Endodermal cell (in vitro differentiated cells): ENCODE measurements at regions not wholly inside any gene's neighbourhood (a gene's known extent, or its start where the extent isn't known, plus 50 kb on each side); places are given as distances from the start of the nearest gene placed in this dataset.

Experiments used
- DNase-seq: peaks from one replicate; pipeline ENCODE4 v3.0.0-alpha.2; 2017
- H3K27ac ChIP-seq: 2 replicates; pipeline ENCODE4 v1.5.1; 2013; ENCODE audit warnings: mild to moderate bottlenecking, low read depth, low read length, moderate library complexity
- H3K27me3 ChIP-seq: 2 replicates; pipeline ENCODE4 v1.6.1; 2013; ENCODE audit warnings: mild to moderate bottlenecking, low read length, moderate library complexity; ENCODE audit not compliant: insufficient read depth, control insufficient read depth, poor library complexity, severe bottlenecking
- H3K36me3 ChIP-seq: 2 replicates; pipeline ENCODE4 v1.7.0; 2013; ENCODE audit warnings: mild to moderate bottlenecking, low read length, moderate library complexity; ENCODE audit not compliant: control insufficient read depth, insufficient read depth
- H3K4me1 ChIP-seq: one replicate; pipeline ENCODE4 v1.7.0; 2013; ENCODE audit warnings: low read length; ENCODE audit not compliant: control insufficient read depth, insufficient read depth
- H3K4me3 ChIP-seq: 2 replicates; pipeline ENCODE4 v1.5.1; 2013; ENCODE audit warnings: mild to moderate bottlenecking, low read length, moderate library complexity
- H3K9ac ChIP-seq: 2 replicates; pipeline ENCODE4 v1.6.1; 2013; ENCODE audit warnings: mild to moderate bottlenecking, low read length, moderate library complexity; ENCODE audit not compliant: poor library complexity, severe bottlenecking; ENCODE audit errors: extremely low read depth
- H3K9me3 ChIP-seq: 2 replicates; pipeline ENCODE4 v1.6.1; 2013; ENCODE audit warnings: mild to moderate bottlenecking, low read length, moderate library complexity; ENCODE audit not compliant: control insufficient read depth
- H3K27ac Mint-ChIP-seq: 2 replicates; pipeline ENCODE4 v1.8.0; 2020; ENCODE audit warnings: mixed read lengths
- H3K27me3 Mint-ChIP-seq: 2 replicates; pipeline ENCODE4 v1.8.0; 2021; ENCODE audit warnings: mild to moderate bottlenecking, mixed read lengths; ENCODE audit not compliant: insufficient read depth
- H3K36me3 Mint-ChIP-seq: 2 replicates; pipeline ENCODE4 v1.8.0; 2020; ENCODE audit warnings: low read depth, mixed read lengths
- H3K4me1 Mint-ChIP-seq: 2 replicates; pipeline ENCODE4 v1.8.0; 2020; ENCODE audit warnings: mixed read lengths
- H3K4me3 Mint-ChIP-seq: 2 replicates; pipeline ENCODE4 v1.8.0; 2020; ENCODE audit warnings: mild to moderate bottlenecking, moderate library complexity, mixed read lengths
- H3K9me3 Mint-ChIP-seq: 2 replicates; pipeline ENCODE4 v1.8.0; 2020; ENCODE audit warnings: mild to moderate bottlenecking, mixed read lengths
- WGBS, 2 experiments: methylation state at CpG; one replicate each; pipeline versions ENCODE4 v1.1.5 to v1.1.7; 2013; ENCODE audit warnings: missing lambda C conversion rate in 2 of 2, mixed read lengths in 1 of 2; ENCODE audit not compliant: insufficient coverage in 1 of 2, insufficient read length in 1 of 2; 5-methylcytosine and 5-hydroxymethylcytosine counted together
- TF ChIP-seq, protein P1 (sequence below): fragments of 200-600 bp; sonication (generic); conservative IDR thresholded peaks from 2 replicates; pipeline ENCODE4 v1.5.0; 2021; ENCODE audit warnings: antibody characterized with exemption, mild to moderate bottlenecking

GRCh38 chr1:181906631-181907030 lies 154.9 kb downstream of the ZNF648 start:
- 90 to 97% methylated on average over 3 to 6 of the region's 6 CpGs for WGBS, 2 experiments
- Histone ChIP-seq H3K27ac (no peak overlapping the region), H3K9me3 (no peaks in the 10 kb centered on the region), H3K4me1 (no peaks in the 10 kb centered on the region), H3K4me3 (no peak overlapping the region), H3K36me3 (no peaks in the 10 kb centered on the region), H3K9ac (no peak overlapping the region), H3K27me3 (peaks cover 19% of the 10 kb centered on the region)
- Mint-ChIP-seq H3K27ac (no peak overlapping the region), H3K9me3 (no peaks in the 10 kb centered on the region), H3K27me3 (peaks cover 10% of the 10 kb centered on the region), H3K36me3 (no peaks in the 10 kb centered on the region), H3K4me1 (no peaks in the 10 kb centered on the region), H3K4me3 (no peak overlapping the region)
- DNase-seq, result no peak
- TF ChIP-seq, protein P1, sequence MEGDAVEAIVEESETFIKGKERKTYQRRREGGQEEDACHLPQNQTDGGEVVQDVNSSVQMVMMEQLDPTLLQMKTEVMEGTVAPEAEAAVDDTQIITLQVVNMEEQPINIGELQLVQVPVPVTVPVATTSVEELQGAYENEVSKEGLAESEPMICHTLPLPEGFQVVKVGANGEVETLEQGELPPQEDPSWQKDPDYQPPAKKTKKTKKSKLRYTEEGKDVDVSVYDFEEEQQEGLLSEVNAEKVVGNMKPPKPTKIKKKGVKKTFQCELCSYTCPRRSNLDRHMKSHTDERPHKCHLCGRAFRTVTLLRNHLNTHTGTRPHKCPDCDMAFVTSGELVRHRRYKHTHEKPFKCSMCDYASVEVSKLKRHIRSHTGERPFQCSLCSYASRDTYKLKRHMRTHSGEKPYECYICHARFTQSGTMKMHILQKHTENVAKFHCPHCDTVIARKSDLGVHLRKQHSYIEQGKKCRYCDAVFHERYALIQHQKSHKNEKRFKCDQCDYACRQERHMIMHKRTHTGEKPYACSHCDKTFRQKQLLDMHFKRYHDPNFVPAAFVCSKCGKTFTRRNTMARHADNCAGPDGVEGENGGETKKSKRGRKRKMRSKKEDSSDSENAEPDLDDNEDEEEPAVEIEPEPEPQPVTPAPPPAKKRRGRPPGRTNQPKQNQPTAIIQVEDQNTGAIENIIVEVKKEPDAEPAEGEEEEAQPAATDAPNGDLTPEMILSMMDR, result no peak

DNA sequence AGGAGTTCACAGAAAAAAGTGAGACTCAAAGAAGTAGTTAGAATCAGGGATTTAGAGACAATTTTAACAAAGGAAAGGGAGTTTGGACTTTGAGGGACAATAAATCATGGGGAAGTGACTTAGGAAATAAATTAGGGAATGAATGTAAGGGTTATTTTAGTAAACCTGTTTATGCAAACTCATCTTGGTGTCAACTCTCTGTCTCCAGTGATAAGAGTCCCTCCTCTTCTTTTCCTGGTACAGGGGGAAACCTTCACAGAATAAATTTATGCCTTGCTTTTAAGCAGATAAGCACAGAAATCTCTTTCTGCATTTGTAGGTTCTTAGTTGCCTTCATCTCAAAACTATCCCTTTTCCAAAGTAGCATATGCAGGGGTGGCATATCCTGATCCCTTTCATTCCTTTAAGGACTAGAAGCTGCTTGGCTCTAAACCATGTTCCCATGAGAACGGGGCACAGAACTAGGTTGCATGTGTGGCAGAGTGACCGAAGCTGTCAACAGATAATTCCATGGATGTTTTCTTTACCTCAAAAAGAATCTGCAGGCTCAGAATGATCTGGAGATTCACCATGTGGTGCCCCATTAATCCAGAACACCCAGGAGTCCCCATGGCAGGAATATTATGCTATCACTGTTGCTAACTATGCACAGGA lies 155.4 kb downstream of the ZNF648 start:
- Histone ChIP-seq H3K36me3 (no peaks in the 10 kb centered on the region), H3K27me3 (peaks cover 19% of the 10 kb centered on the region), H3K9me3 (no peaks in the 10 kb centered on the region), H3K27ac (no peak overlapping the region), H3K4me3 (no peak overlapping the region), H3K4me1 (no peaks in the 10 kb centered on the region), H3K9ac (no peak overlapping the region)
- H3K4me1 Mint-ChIP-seq, result no peaks in the 10 kb centered on the region
- no peak overlapping the region for H3K4me3 Mint-ChIP-seq
- no peak for DNase-seq
- TF ChIP-seq, protein P1, result no peak
- H3K27me3 Mint-ChIP-seq, result peaks cover 10% of the 10 kb centered on the region
- H3K9me3 Mint-ChIP-seq, result no peaks in the 10 kb centered on the region
- WGBS, 2 experiments, result 91 to 93% methylated on average over 2 of the region's 2 CpGs
- no peaks in the 10 kb centered on the region for H3K36me3 Mint-ChIP-seq
- no peak overlapping the region for H3K27ac Mint-ChIP-seq

GRCh38 chr1:181898773-181899172 lies 162.7 kb downstream of the ZNF648 start:
- H3K9me3 ChIP-seq, result peaks cover 6% of the 10 kb centered on the region
- no peak overlapping the region for H3K9ac ChIP-seq
- Mint-ChIP-seq H3K27ac (no peak overlapping the region), H3K27me3 (peaks cover 2% of the 10 kb centered on the region), H3K4me1 (peaks cover 3% of the 10 kb centered on the region), H3K36me3 (no peaks in the 10 kb centered on the region), H3K4me3 (no peak overlapping the region), H3K9me3 (peaks cover 1% of the 10 kb centered on the region)
- no peak overlapping the region for H3K27ac ChIP-seq
- H3K4me3 ChIP-seq, result no peak overlapping the region
- no peaks in the 10 kb centered on the region for H3K36me3 ChIP-seq
- H3K4me1 ChIP-seq, result no peaks in the 10 kb centered on the region
- DNase-seq, result no peak
- H3K27me3 ChIP-seq, result peaks cover 9% of the 10 kb centered on the region
- TF ChIP-seq, protein P1, result no peak
